WTC11 (cell line): ENCODE measurements at regions not wholly inside any gene's neighbourhood (a gene's known extent, or its start where the extent isn't known, plus 50 kb on each side); places are given as distances from the start of the nearest gene placed in this dataset.

Experiments used
- CTCF ChIP-seq: fragments of 200-600 bp; IDR thresholded peaks from 2 replicates; pipeline ENCODE4 v1.8.0; 2022; ENCODE audit warnings: antibody characterized with exemption
- FOXJ3 ChIP-seq: sonication (generic); formaldehyde crosslinking; IDR thresholded peaks from 2 replicates; pipeline ENCODE4 v1.9.0; 2021; ENCODE audit warnings: missing genetic modification reagents, mild to moderate bottlenecking, borderline replicate concordance
- PRDM15 ChIP-seq: sonication (generic); formaldehyde crosslinking; IDR thresholded peaks from 2 replicates; pipeline ENCODE4 v1.8.0; 2022; ENCODE audit warnings: missing genetic modification reagents
- USF2 ChIP-seq: sonication (generic); formaldehyde crosslinking; IDR thresholded peaks from 2 replicates; pipeline ENCODE4 v1.8.1; 2023; ENCODE audit warnings: mild to moderate bottlenecking, missing genetic modification reagents, moderate library complexity

- TF ChIP-seq CTCF, result no peak
- no peak for TF ChIP-seq PRDM15
- TF ChIP-seq FOXJ3, result no peak
- no peak for TF ChIP-seq USF2 (CRISPR knock-in tag)
These were observed 405.0 kb upstream of the LRFN5 start for GRCh38 chr14:41201696-41202095.
